ENCODE measurements at regions not wholly inside any gene's neighbourhood (a gene's known extent, or its start where the extent isn't known, plus 50 kb on each side); places are given as distances from the start of the nearest gene placed in this dataset.

DNA sequence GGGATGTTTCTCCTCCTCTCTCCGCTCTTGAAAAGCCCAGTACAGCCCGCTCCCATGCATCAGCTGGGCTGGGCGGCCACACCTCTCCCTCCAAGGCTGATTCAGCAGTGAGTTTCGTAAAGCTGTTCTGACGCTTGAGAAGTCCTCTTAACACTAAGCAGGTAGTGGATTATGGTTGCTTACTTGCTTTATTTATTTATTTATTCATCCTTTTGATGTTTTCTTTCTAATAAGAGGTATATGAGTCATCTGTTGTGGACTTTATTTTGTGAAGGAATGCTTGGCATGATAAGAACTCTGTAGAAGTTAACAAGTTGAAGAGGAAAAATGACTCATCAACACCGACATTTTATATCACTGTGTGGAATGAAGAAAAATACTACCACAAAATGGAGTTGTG is 285.0 kb downstream of the SQOR start:
- TF ChIP-seq, protein P1, sequence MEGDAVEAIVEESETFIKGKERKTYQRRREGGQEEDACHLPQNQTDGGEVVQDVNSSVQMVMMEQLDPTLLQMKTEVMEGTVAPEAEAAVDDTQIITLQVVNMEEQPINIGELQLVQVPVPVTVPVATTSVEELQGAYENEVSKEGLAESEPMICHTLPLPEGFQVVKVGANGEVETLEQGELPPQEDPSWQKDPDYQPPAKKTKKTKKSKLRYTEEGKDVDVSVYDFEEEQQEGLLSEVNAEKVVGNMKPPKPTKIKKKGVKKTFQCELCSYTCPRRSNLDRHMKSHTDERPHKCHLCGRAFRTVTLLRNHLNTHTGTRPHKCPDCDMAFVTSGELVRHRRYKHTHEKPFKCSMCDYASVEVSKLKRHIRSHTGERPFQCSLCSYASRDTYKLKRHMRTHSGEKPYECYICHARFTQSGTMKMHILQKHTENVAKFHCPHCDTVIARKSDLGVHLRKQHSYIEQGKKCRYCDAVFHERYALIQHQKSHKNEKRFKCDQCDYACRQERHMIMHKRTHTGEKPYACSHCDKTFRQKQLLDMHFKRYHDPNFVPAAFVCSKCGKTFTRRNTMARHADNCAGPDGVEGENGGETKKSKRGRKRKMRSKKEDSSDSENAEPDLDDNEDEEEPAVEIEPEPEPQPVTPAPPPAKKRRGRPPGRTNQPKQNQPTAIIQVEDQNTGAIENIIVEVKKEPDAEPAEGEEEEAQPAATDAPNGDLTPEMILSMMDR (IDR thresholded peaks at IDR 0.05), result no peak
- TF ChIP-seq POLR2A (IDR thresholded peaks at IDR 0.05), result no peak

All from lower leg skin (tissue), 3 donors.